K562 (cell line): ENCODE measurements at regions not wholly inside any gene's neighbourhood (a gene's known extent, or its start where the extent isn't known, plus 50 kb on each side); places are given as distances from the start of the nearest gene placed in this dataset.

Experiments
- CTCF ChIP-seq, 3 experiments: IDR thresholded peaks in 2 of 3; conservative IDR thresholded peaks in 1 of 3; 2 replicates each; pipeline ENCODE4 v1.5.1; 2011 to 2012; ENCODE audit warnings: low read length in 3 of 3, mild to moderate bottlenecking in 3 of 3, control low read depth in 2 of 3, improper control_type of control experiment in 1 of 3, inconsistent platforms in 1 of 3, low read depth in 1 of 3, mixed read lengths in 1 of 3, moderate library complexity in 1 of 3; ENCODE audit not compliant: insufficient read depth in 2 of 3
- EZH2 ChIP-seq: IDR thresholded peaks from 2 replicates; pipeline ENCODE4 v1.6.1; 2012; ENCODE audit warnings: low read depth, mild to moderate bottlenecking, inconsistent platforms, low read length, borderline replicate concordance
- HCFC1 ChIP-seq: IDR thresholded peaks from 2 replicates; pipeline ENCODE4 v1.6.1; 2012; ENCODE audit warnings: low read depth, low read length, improper control_type of control experiment
- KHSRP ChIP-seq: fragments of 450-650 bp; IDR thresholded peaks from 2 replicates; pipeline ENCODE4 v1.6.1; 2017
- MAFK ChIP-seq: IDR thresholded peaks from 2 replicates; pipeline ENCODE4 v1.6.1; 2011; ENCODE audit warnings: low read length, improper control_type of control experiment
- MXD1 ChIP-seq: fragments of 250-450 bp; sonication (Bioruptor Pico); IDR thresholded peaks from 2 replicates; pipeline ENCODE4 v1.8.0; 2021; ENCODE audit warnings: borderline replicate concordance, mild to moderate bottlenecking, moderate library complexity; ENCODE audit not compliant: poor library complexity, severe bottlenecking
- NUFIP1 ChIP-seq: fragments of 450-650 bp; IDR thresholded peaks from 2 replicates; pipeline ENCODE4 v1.6.1; 2018; ENCODE audit not compliant: partially characterized antibody
- SIN3A ChIP-seq, 2 experiments: fragments of 150-350 bp in 1 of 2; IDR thresholded peaks; 2 replicates each; pipeline ENCODE4 v1.6.1; 2011 to 2016; ENCODE audit warnings: borderline replicate concordance in 2 of 2, low read depth in 2 of 2, low read length in 2 of 2, mild to moderate bottlenecking in 2 of 2, moderate library complexity in 2 of 2; ENCODE audit not compliant: control insufficient read depth in 1 of 2
- SREBF2 ChIP-seq: sonication (generic); formaldehyde crosslinking; IDR thresholded peaks from 2 replicates; pipeline ENCODE4 v1.4.0; 2020; ENCODE audit warnings: mild to moderate bottlenecking, missing genetic modification reagents
- TBP ChIP-seq: optimal IDR thresholded peaks from 2 replicates; pipeline ENCODE3; 2011; ENCODE audit warnings: low read depth, low read length, improper control_type of control experiment
- TCF7L2 ChIP-seq: fragments of 150-350 bp; IDR thresholded peaks from 2 replicates; pipeline ENCODE4 v1.6.1; 2016; ENCODE audit warnings: low read depth, mild to moderate bottlenecking, low read length, moderate library complexity
- XRCC3 ChIP-seq: fragments of 450-650 bp; IDR thresholded peaks from 2 replicates; pipeline ENCODE4 v1.6.1; 2017; ENCODE audit warnings: mild to moderate bottlenecking, moderate library complexity
- ZNF740 ChIP-seq, 3 experiments: fragments of 200-800 bp in 1 of 3; sonication (Bioruptor generic) in 1 of 3; sonication (generic) in 1 of 3; formaldehyde crosslinking in 1 of 3; IDR thresholded peaks; 2 replicates each; pipeline versions ENCODE4 v1.6.1 to v1.8.0; 2016 to 2022; ENCODE audit warnings: mild to moderate bottlenecking in 2 of 3, missing compliant biosample characterization in 2 of 3, missing genetic modification characterization in 2 of 3, missing genetic modification reagents in 1 of 3

- TF ChIP-seq MXD1 (CRISPR knock-in tag) (no peak), XRCC3 (no peak), KHSRP (no peak), TBP (no peak), NUFIP1 (no peak), ZNF740 (CRISPR knock-in tag; IDR thresholded peaks at IDR 0.05) (no peak), ZNF740 (tag; IDR thresholded peaks at IDR 0.05) (no peak), HCFC1 (no peak), EZH2 (no peak), MAFK (no peak), CTCF (IDR thresholded peaks at IDR 0.05 in 2 of 3, conservative IDR thresholded peaks at IDR 0.05 in 1 of 3; ENCODE audit: insufficient read depth in 2 of 3, low read depth in 1 of 3, low read length in 3 of 3) (no peak), SREBF2 (CRISPR knock-in tag) (no peak), SIN3A (IDR thresholded peaks at IDR 0.05; ENCODE audit: borderline replicate concordance in 2 of 2, control insufficient read depth in 1 of 2, low read depth in 2 of 2, low read length in 2 of 2) (no peak), TCF7L2 (no peak)
Observed at GRCh38 chr22:49673048-49673447, 154.6 kb downstream of the BRD1 start.
